AG04449 (cell line): ENCODE measurements at regions not wholly inside any gene's neighbourhood (a gene's known extent, or its start where the extent isn't known, plus 50 kb on each side); places are given as distances from the start of the nearest gene placed in this dataset.

Source experiments
- CTCF ChIA-PET: fragments of 350-600 bp; formaldehyde crosslinking; extraction: SDS; loops from one replicate; lab custom pipeline; 2021; ENCODE audit warnings: antibody characterized with exemption; lab: Yijun Ruan, JAX
- POLR2A ChIA-PET: fragments of 400-600, 350-600 bp; formaldehyde crosslinking; extraction: SDS; loops from one replicate; lab custom pipeline; 2020; ENCODE audit warnings: antibody characterized with exemption, inconsistent platforms; lab: Yijun Ruan, JAX
- DNase-seq: peaks from one replicate; pipeline ENCODE4 v3.0.0-alpha.2; 2010; ENCODE audit warnings: low read depth, low spot score
- H3K4me3 ChIP-seq: 2 replicates; pipeline ENCODE4 v1.5.1; 2011; ENCODE audit warnings: low read depth, mild to moderate bottlenecking, control low read depth, low read length
- TF ChIP-seq, protein P1 (sequence below): IDR thresholded peaks from one replicate; pipeline ENCODE4 v1.5.1; 2011; ENCODE audit warnings: mild to moderate bottlenecking, moderate library complexity, low read length, control low read depth, inconsistent platforms; ENCODE audit not compliant: insufficient read depth; ENCODE audit errors: missing control alignments

GRCh38 chr22:44371741-44372525, 59.2 kb upstream of the SHISAL1 start:
- H3K4me3 ChIP-seq, result no peak overlapping the region
- DNase-seq, result no peak
- ChIA-PET CTCF (no interaction called here), POLR2A (no interaction called here)
- TF ChIP-seq, protein P1, sequence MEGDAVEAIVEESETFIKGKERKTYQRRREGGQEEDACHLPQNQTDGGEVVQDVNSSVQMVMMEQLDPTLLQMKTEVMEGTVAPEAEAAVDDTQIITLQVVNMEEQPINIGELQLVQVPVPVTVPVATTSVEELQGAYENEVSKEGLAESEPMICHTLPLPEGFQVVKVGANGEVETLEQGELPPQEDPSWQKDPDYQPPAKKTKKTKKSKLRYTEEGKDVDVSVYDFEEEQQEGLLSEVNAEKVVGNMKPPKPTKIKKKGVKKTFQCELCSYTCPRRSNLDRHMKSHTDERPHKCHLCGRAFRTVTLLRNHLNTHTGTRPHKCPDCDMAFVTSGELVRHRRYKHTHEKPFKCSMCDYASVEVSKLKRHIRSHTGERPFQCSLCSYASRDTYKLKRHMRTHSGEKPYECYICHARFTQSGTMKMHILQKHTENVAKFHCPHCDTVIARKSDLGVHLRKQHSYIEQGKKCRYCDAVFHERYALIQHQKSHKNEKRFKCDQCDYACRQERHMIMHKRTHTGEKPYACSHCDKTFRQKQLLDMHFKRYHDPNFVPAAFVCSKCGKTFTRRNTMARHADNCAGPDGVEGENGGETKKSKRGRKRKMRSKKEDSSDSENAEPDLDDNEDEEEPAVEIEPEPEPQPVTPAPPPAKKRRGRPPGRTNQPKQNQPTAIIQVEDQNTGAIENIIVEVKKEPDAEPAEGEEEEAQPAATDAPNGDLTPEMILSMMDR, result no peak

DNA sequence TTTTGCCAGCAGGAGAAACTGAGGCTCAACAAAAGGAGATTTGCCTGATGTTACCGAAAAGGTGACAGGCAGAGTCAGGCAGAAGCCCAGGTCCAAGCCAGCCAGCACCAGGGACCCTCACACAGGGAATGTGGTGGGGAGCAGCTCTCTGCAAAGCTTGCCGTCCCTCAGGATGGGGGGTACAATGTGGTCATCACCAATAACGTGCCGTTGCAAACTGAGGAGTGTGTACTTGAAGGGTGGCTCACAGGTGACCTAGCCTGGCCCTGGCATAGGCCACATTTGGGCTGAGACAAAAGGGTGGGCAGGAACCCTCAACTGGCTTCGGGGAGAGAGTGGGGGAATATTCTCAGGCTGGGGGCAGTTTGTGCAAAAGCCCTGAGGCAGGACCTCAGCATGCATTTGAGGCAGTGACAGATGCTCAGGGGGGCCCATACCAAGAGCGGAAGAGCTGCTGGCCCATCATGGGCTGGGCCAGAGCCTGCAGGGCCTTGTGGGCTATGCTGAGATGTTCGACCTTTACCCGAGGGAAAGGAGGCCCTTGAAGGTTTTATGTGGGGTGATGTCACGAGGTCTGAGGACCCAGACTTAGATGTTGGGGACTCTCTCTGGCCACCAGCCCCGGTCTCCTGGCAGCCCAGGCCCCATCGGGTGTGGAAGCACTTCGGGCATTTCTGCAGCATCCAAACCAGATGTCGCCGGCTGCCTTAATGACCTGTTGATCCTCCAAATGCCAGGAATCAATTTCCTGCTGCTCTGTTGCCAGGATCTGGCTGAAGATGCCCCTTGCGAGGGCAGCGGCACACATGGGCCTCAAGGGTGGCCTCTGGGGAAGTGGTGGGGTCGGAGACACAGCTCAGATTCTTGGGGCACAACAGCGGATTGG, 57.4 kb upstream of the SHISAL1 start:
- no peak overlapping the region for H3K4me3 ChIP-seq
- POLR2A ChIA-PET, result no interaction called here
- no peak for DNase-seq
- CTCF ChIA-PET, result no interaction called here
- TF ChIP-seq, protein P1, result no peak

DNA sequence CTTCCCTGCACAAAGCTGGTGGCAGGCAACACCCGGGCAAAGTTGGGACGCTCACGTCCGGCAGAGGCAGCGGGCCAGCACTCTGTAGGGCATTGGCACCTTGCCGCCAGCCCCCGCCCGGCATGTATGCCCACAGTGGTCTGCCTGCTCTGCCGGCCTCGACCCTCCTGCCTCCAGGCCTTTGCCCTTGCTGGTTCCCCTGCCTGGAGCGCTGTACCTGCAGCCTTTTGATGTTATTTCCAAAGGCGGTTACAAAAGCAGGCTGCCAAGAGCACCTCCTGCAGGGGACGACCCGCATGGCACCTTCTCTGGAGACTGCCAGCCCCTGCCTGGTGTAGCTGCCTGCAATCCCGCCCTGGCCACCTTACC, 56.5 kb upstream of the SHISAL1 start:
- CTCF ChIA-PET, result no interaction called here

DNA sequence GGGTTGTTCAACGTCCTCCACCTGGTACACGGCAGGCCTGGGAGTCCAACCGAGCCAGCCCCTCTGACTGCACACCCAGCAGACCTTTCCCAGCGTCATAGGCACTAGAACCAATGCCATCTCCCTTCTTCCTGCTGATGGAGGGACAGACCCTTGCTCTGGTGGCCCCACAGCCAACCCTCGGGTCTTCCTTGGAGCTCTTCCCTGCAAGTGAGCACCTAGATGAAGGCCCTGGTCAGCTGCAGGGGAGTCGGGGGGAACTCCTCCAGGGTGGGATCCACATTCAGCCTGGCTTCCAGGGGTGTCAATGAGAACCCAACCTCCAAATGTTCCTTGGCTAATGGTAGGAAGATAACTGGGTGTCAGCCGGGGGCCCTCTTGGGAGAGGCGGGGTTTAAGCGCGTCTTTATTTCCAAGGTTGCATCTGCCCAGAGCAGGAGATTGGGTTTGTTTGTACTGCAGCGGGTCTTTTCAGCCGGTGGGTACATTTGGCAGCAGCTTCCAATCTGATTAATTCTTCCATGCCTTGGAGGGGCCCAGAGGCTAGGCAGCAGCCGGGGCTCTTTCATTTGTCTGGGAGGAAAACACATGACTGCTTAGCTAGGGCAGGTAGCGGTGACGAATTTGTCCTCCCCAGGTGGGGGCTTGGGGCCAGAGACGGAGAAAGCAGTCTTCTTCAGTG, 56.0 kb upstream of the SHISAL1 start:
- POLR2A ChIA-PET, result no interaction called here
- H3K4me3 ChIP-seq, result no peak overlapping the region
- TF ChIP-seq, protein P1, result no peak
- DNase-seq, result no peak
- CTCF ChIA-PET, result no interaction called here

More for the DNA sequence above, 56.5 kb upstream of the SHISAL1 start:
- DNase-seq, result no peak
- POLR2A ChIA-PET, result no interaction called here
- no peak overlapping the region for H3K4me3 ChIP-seq
- TF ChIP-seq, protein P1, result peak; percentile 17

- no peak for DNase-seq
- ChIA-PET POLR2A (no interaction called here), CTCF (interaction anchor here (0.6 kb wide), 1 partner anchor 422 kb away, joined by 3 read pairs; no protein-coding TSS in a partner anchor)
- no peak overlapping the region for H3K4me3 ChIP-seq
- TF ChIP-seq, protein P1, result no peak
These were observed 53.9 kb upstream of the SHISAL1 start for GRCh38 chr22:44366372-44367300.
